Spleen (tissue), 7 donors: ENCODE measurements at regions not wholly inside any gene's neighbourhood (a gene's known extent, or its start where the extent isn't known, plus 50 kb on each side); places are given as distances from the start of the nearest gene placed in this dataset.

Experiments
- POLR2AphosphoS5 ChIP-seq, 3 donors: sonication (generic); formaldehyde crosslinking; IDR thresholded peaks; one replicate each; pipeline ENCODE4 v1.5.1; 2017; ENCODE audit warnings: antibody characterized with exemption in 3 of 3
- TF ChIP-seq, protein P1 (sequence below), 11 experiments: fragments of 200-600 bp in 7 of 11; fragments of 450-650 bp in 4 of 11; sonication (generic) in 4 of 11; IDR thresholded peaks in 8 of 11; conservative IDR thresholded peaks in 3 of 11; 1 replicate in 7 of 11; 2 replicates in 4 of 11; pipeline versions ENCODE4 v1.4.0 to v1.8.0; 2016 to 2021; ENCODE audit warnings: antibody characterized with exemption in 11 of 11, inconsistent platforms in 4 of 11, mild to moderate bottlenecking in 1 of 11
- donor health status: DM: no; HTN: no; CAD: no; lungs with moderate emphysema.
- donor health status: DM: no; HTN: no; CAD: no.
- donor health status: DM: no; HTN: no; CAD: no.

DNA sequence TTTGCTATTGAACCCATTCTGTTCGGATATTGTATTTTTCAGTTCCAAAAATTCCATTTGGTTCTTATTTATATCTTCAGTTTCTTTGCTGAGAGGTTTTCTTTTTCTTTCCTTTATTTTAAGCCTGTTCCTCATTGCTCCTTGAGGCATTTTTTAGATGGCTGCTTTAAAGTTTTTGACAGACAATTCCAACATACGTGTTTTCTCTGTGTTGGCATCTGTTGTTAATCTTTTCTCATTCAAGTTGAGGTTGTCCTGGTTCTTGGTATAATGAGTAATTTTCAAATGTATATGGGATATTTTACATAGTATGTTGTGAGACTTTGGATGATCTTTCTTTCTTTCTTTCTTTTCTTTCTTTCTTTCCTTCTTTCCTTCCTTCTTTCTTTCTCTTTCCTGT lies 1078.0 kb upstream of the CELF2 start:
- TF ChIP-seq, protein P1, sequence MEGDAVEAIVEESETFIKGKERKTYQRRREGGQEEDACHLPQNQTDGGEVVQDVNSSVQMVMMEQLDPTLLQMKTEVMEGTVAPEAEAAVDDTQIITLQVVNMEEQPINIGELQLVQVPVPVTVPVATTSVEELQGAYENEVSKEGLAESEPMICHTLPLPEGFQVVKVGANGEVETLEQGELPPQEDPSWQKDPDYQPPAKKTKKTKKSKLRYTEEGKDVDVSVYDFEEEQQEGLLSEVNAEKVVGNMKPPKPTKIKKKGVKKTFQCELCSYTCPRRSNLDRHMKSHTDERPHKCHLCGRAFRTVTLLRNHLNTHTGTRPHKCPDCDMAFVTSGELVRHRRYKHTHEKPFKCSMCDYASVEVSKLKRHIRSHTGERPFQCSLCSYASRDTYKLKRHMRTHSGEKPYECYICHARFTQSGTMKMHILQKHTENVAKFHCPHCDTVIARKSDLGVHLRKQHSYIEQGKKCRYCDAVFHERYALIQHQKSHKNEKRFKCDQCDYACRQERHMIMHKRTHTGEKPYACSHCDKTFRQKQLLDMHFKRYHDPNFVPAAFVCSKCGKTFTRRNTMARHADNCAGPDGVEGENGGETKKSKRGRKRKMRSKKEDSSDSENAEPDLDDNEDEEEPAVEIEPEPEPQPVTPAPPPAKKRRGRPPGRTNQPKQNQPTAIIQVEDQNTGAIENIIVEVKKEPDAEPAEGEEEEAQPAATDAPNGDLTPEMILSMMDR (IDR thresholded peaks at IDR 0.05 in 8 of 11, conservative IDR thresholded peaks at IDR 0.05 in 3 of 11), result no peak
- no peak for TF ChIP-seq POLR2AphosphoS5 (IDR thresholded peaks at IDR 0.05)
